CD4-positive, alpha-beta T cell (primary cell): ENCODE measurements at regions not wholly inside any gene's neighbourhood (a gene's known extent, or its start where the extent isn't known, plus 50 kb on each side); places are given as distances from the start of the nearest gene placed in this dataset.

ENCODE experiments used
- ATAC-seq: fragments of 200-7000 bp; cut with Tn5 transposase; one replicate; pipeline ENCODE4 v1.10.0; 2022; ENCODE audit warnings: mild to moderate bottlenecking; ENCODE audit not compliant: poor library complexity
- CTCF ChIA-PET: fragments of 350-600 bp; sonication (Branson Sonifier 250); formaldehyde crosslinking; loops from one replicate; lab custom pipeline; 2021; ENCODE audit warnings: antibody characterized with exemption, inconsistent platforms; lab: Charles Lee
- POLR2A ChIA-PET: fragments of 350-600 bp; sonication (Branson Sonifier 250); formaldehyde crosslinking; loops from one replicate; lab custom pipeline; 2021; ENCODE audit warnings: antibody characterized with exemption, inconsistent platforms; lab: Charles Lee
- DNase-seq, 14 experiments: peaks; one replicate each; pipeline ENCODE4 v3.0.0-alpha.2; 2013 to 2020; ENCODE audit warnings: mixed read lengths in 2 of 14
- H3K27ac ChIP-seq, 2 donors: one replicate each; pipeline versions ENCODE4 v1.5.1 to v1.7.0; 2013; ENCODE audit warnings: low read length in 2 of 2, low read depth in 1 of 2, mild to moderate bottlenecking in 1 of 2
- H3K27me3 ChIP-seq, 2 experiments: 1 replicate in 1 of 2; 2 replicates in 1 of 2; pipeline versions ENCODE4 v1.6.1 to v1.7.0; 2013; ENCODE audit warnings: low read length in 2 of 2, control low read depth in 1 of 2, mild to moderate bottlenecking in 1 of 2, moderate library complexity in 1 of 2; ENCODE audit not compliant: insufficient read depth in 2 of 2, control insufficient read depth in 1 of 2
- H3K36me3 ChIP-seq: one replicate; pipeline ENCODE4 v1.6.1; 2013; ENCODE audit warnings: low read length, control low read depth; ENCODE audit not compliant: insufficient read depth
- H3K4me1 ChIP-seq: one replicate; pipeline ENCODE4 v1.6.1; 2013; ENCODE audit warnings: low read length, control low read depth; ENCODE audit not compliant: insufficient read depth
- H3K4me3 ChIP-seq: one replicate; pipeline ENCODE4 v1.5.1; 2013; ENCODE audit warnings: mild to moderate bottlenecking, low read length, moderate library complexity
- H3K9me3 ChIP-seq, 2 experiments: 1 replicate in 1 of 2; 2 replicates in 1 of 2; pipeline versions ENCODE4 v1.6.1 to v1.7.0; 2013; ENCODE audit warnings: low read length in 2 of 2, mild to moderate bottlenecking in 2 of 2, control low read depth in 1 of 2, moderate library complexity in 1 of 2; ENCODE audit not compliant: control insufficient read depth in 1 of 2, insufficient read depth in 1 of 2
- H3K27ac Mint-ChIP-seq: one replicate; pipeline ENCODE4 v1.8.0; 2020; ENCODE audit warnings: mixed read lengths
- H3K27me3 Mint-ChIP-seq: one replicate; pipeline ENCODE4 v1.8.0; 2021; ENCODE audit warnings: mixed read lengths
- H3K36me3 Mint-ChIP-seq: one replicate; pipeline ENCODE4 v1.8.0; 2021; ENCODE audit warnings: low read depth, mixed read lengths
- H3K4me1 Mint-ChIP-seq: one replicate; pipeline ENCODE4 v1.8.0; 2021; ENCODE audit warnings: low read depth, mixed read lengths
- H3K4me3 Mint-ChIP-seq: one replicate; pipeline ENCODE4 v1.8.0; 2020; ENCODE audit warnings: mild to moderate bottlenecking, mixed read lengths
- H3K9me3 Mint-ChIP-seq: one replicate; pipeline ENCODE4 v1.8.0; 2020; ENCODE audit warnings: mixed read lengths
- intact Hi-C, 2 experiments: fragments of 100-400 bp; cut with DNase I in 1 of 2; cut with micrococcal nuclease in 1 of 2; formaldehyde crosslinking; loops; one replicate each; pipeline versions ENCODE4 v1.15.1 to v1.9.0; 2023 to 2025; cut with DNase I, micrococcal nuclease
- TF ChIP-seq, protein P1 (sequence below): fragments of 200-600 bp; IDR thresholded peaks from one replicate; pipeline ENCODE4 v1.8.0; 2022; ENCODE audit warnings: antibody characterized with exemption, mild to moderate bottlenecking

DNA sequence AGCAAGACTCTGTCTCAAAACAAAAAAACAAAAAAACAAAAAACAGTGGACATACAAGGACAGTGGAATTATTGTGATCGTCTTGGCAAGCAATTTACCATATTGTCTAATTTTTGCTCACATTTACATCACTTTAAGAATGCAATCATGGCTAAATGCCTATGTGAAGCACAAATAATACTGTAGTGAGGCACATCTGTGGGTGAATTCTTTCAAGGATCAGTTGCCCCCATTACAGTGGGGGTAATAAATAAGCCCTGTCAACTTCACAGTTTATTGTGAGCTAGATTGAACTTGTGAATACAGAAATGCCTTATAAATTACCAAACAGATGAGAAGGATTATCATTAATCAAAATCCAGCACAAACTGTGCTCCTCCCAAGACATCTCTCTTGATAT lies 150.2 kb upstream of the PAPPA start:
- no peak overlapping the region for H3K27ac Mint-ChIP-seq
- no peaks in the 10 kb centered on the region for H3K4me1 Mint-ChIP-seq
- H3K27me3 Mint-ChIP-seq: no peaks in the 10 kb centered on the region
- H3K36me3 ChIP-seq: no peaks in the 10 kb centered on the region
- DNase-seq (no peak), ATAC-seq (no peak)
- no peaks in the 10 kb centered on the region for H3K36me3 Mint-ChIP-seq
- POLR2A ChIA-PET: no interaction called here
- TF ChIP-seq, protein P1, sequence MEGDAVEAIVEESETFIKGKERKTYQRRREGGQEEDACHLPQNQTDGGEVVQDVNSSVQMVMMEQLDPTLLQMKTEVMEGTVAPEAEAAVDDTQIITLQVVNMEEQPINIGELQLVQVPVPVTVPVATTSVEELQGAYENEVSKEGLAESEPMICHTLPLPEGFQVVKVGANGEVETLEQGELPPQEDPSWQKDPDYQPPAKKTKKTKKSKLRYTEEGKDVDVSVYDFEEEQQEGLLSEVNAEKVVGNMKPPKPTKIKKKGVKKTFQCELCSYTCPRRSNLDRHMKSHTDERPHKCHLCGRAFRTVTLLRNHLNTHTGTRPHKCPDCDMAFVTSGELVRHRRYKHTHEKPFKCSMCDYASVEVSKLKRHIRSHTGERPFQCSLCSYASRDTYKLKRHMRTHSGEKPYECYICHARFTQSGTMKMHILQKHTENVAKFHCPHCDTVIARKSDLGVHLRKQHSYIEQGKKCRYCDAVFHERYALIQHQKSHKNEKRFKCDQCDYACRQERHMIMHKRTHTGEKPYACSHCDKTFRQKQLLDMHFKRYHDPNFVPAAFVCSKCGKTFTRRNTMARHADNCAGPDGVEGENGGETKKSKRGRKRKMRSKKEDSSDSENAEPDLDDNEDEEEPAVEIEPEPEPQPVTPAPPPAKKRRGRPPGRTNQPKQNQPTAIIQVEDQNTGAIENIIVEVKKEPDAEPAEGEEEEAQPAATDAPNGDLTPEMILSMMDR: no peak
- H3K4me1 ChIP-seq: no peaks in the 10 kb centered on the region
- intact Hi-C loops: no loop called here
- H3K27ac ChIP-seq: no peak overlapping the region
- H3K9me3 ChIP-seq: no peaks in the 10 kb centered on the region
- no peak overlapping the region for H3K4me3 ChIP-seq
- no peaks in the 10 kb centered on the region for H3K27me3 ChIP-seq
- CTCF ChIA-PET: no interaction called here
- no peak overlapping the region for H3K4me3 Mint-ChIP-seq
- peaks cover 2% of the 10 kb centered on the region for H3K9me3 Mint-ChIP-seq

DNA sequence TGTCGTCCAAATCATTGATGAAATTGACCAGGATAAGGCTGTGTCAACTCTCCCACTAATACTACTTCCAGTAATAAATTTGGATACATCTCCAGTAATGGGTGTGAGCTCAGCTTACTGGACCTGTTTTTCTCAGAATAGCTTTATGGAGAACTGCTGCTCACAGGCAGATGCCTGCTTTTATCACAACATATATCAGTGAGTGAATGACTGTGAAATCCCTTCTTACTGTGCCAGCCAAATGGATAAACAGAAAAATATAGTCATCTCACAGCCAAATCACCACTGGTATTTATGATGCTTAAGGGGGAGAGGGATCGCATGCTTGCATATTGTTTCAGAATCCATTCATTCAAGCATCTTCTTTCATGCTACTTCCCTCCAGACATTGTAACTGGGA lies 148.4 kb upstream of the PAPPA start:
- Histone ChIP-seq H3K4me3 (no peak overlapping the region), H3K27me3 (no peaks in the 10 kb centered on the region), H3K9me3 (no peaks in the 10 kb centered on the region), H3K36me3 (no peaks in the 10 kb centered on the region), H3K4me1 (no peaks in the 10 kb centered on the region), H3K27ac (no peak overlapping the region)
- Mint-ChIP-seq H3K4me3 (no peak overlapping the region), H3K36me3 (no peaks in the 10 kb centered on the region), H3K27me3 (no peaks in the 10 kb centered on the region), H3K27ac (no peak overlapping the region), H3K4me1 (no peaks in the 10 kb centered on the region), H3K9me3 (no peaks in the 10 kb centered on the region)
- TF ChIP-seq, protein P1: no peak
- intact Hi-C loops: no loop called here
- POLR2A ChIA-PET: no interaction called here
- no peak for DNase-seq
- ATAC-seq: no peak
- CTCF ChIA-PET: no interaction called here

DNA sequence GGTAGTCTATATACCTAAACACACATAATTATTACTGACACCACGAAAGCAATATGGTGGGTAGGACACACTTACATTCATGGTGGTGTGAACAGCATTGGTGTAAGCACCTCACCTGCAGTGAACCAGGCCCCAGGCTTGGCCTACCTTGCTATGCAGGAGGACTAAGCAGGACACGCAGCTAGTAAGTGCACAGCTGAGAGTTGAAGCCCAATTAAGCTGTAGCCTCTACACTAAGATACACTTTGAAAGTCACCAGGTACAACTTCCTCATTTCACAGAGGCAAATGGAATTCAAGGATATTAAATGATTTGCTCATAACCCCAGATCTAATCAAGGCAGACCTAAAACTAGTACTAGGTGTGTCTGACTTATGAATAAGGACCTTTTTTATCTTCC lies 145.8 kb upstream of the PAPPA start:
- ChIA-PET POLR2A (no interaction called here), CTCF (no interaction called here)
- intact Hi-C loops: no loop called here
- H3K27ac Mint-ChIP-seq: no peak overlapping the region
- no peaks in the 10 kb centered on the region for H3K36me3 Mint-ChIP-seq
- ATAC-seq (no peak), DNase-seq (no peak)
- Histone ChIP-seq H3K27me3 (no peaks in the 10 kb centered on the region), H3K36me3 (no peaks in the 10 kb centered on the region), H3K4me1 (no peaks in the 10 kb centered on the region), H3K9me3 (no peaks in the 10 kb centered on the region), H3K4me3 (no peak overlapping the region), H3K27ac (no peak overlapping the region)
- TF ChIP-seq, protein P1: no peak
- H3K27me3 Mint-ChIP-seq: no peaks in the 10 kb centered on the region
- no peak overlapping the region for H3K4me3 Mint-ChIP-seq
- H3K4me1 Mint-ChIP-seq: no peaks in the 10 kb centered on the region
- no peaks in the 10 kb centered on the region for H3K9me3 Mint-ChIP-seq
